ENCODE measurements at regions not wholly inside any gene's neighbourhood (a gene's known extent, or its start where the extent isn't known, plus 50 kb on each side); places are given as distances from the start of the nearest gene placed in this dataset.
"Not testable (repeated sequence)": the region's sequence is repeated elsewhere in the genome, so short reads cannot be mapped to it uniquely, and the experiment has no call there.

- no peak for DNase-seq (ENCODE audit: low spot score)
Observed at GRCh38 chr7:106376026-106376799, 91.4 kb upstream of the NAMPT start.

GRCh38 chr7:106375499-106375898, 90.7 kb upstream of the NAMPT start:
- no peak for DNase-seq (ENCODE audit: low spot score)

- DNase-seq (ENCODE audit: low spot score) = no peak
Observed at GRCh38 chr7:106374437-106374836, 89.7 kb upstream of the NAMPT start.

GRCh38 chr7:106372595-106373318, 88.0 kb upstream of the NAMPT start:
- DNase-seq (ENCODE audit: low spot score) = no peak

- DNase-seq (ENCODE audit: low spot score) = no peak
Observed at GRCh38 chr7:106372126-106372525, 87.3 kb upstream of the NAMPT start.

GRCh38 chr7:106371629-106372028, 86.8 kb upstream of the NAMPT start:
- no peak for DNase-seq (ENCODE audit: low spot score)

- no peak for DNase-seq (ENCODE audit: low spot score)
Observed at GRCh38 chr7:106370542-106370941, 85.8 kb upstream of the NAMPT start.

GRCh38 chr7:106369816-106370215, 85.0 kb upstream of the NAMPT start:
- no peak for DNase-seq (ENCODE audit: low spot score)

- DNase-seq (ENCODE audit: low spot score) = no peak
Observed at GRCh38 chr7:106369352-106369751, 84.6 kb upstream of the NAMPT start.

- DNase-seq (ENCODE audit: low spot score) = no peak
Observed at GRCh38 chr7:106367664-106368063, 82.9 kb upstream of the NAMPT start.

GRCh38 chr7:106367018-106367420, 82.2 kb upstream of the NAMPT start:
- DNase-seq (ENCODE audit: low spot score) = peak; percentile 33

- DNase-seq (ENCODE audit: low spot score) = no peak
Observed at GRCh38 chr7:106365252-106366005, 80.6 kb upstream of the NAMPT start.

GRCh38 chr7:106362507-106362906, 77.7 kb upstream of the NAMPT start:
- not testable (repeated sequence) for DNase-seq (ENCODE audit: low spot score)

- DNase-seq (ENCODE audit: low spot score) = no peak
Observed at GRCh38 chr7:106358103-106358663, 73.4 kb upstream of the NAMPT start.

- DNase-seq (ENCODE audit: low spot score) = no peak
Observed at GRCh38 chr7:106357675-106358074, 72.9 kb upstream of the NAMPT start.

- no peak for DNase-seq (ENCODE audit: low spot score)
Observed at GRCh38 chr7:106354822-106355221, 70.0 kb upstream of the NAMPT start.

- no peak for DNase-seq (ENCODE audit: low spot score)
Observed at GRCh38 chr7:106353944-106354343, 69.2 kb upstream of the NAMPT start.

GRCh38 chr7:106348231-106348630, 63.4 kb upstream of the NAMPT start:
- DNase-seq (ENCODE audit: low spot score) = no peak

GRCh38 chr7:106347229-106347833, 62.5 kb upstream of the NAMPT start:
- no peak for DNase-seq (ENCODE audit: low spot score)

- DNase-seq (ENCODE audit: low spot score) = no peak
Observed at GRCh38 chr7:106346678-106347217, 62.0 kb upstream of the NAMPT start.

GRCh38 chr7:106346167-106346677, 61.4 kb upstream of the NAMPT start:
- no peak for DNase-seq (ENCODE audit: low spot score)
